Heart left ventricle (tissue), 13 donors: ENCODE measurements at regions not wholly inside any gene's neighbourhood (a gene's known extent, or its start where the extent isn't known, plus 50 kb on each side); places are given as distances from the start of the nearest gene placed in this dataset.

ENCODE experiments used
- CTCF ChIP-seq, 12 donors: fragments of 200-600 bp; sonication (generic) in 4 of 12; IDR thresholded peaks; one replicate each; pipeline versions ENCODE4 v1.5.0 to v1.8.0; 2018 to 2022; ENCODE audit warnings: antibody characterized with exemption in 12 of 12, mild to moderate bottlenecking in 5 of 12
- POLR2A ChIP-seq, 2 donors: fragments of 450-650 bp; IDR thresholded peaks; one replicate each; pipeline ENCODE4 v1.6.1; 2017; ENCODE audit warnings: antibody characterized with exemption in 2 of 2, mild to moderate bottlenecking in 2 of 2, moderate library complexity in 2 of 2
- donor health status: ischemic (EF 13 %, LVEDD 7.1; RV severe dilation, severe dysfunction).
- donor health status: DM: no; HTN: yes; CAD: no.
- donor health status: DM: no; HTN: no; CAD: no.
- donor health status: ischemic (EF 25% LVEDD 6.9; RV normal size, moderate dysfunction).
- donor health status: ischemic (EF 25% LVEDD 5.7; RV mildly dilated, moderate dysfunction).
- donor health status: ischemic (EF 35%, LVEDD 5.7; RV mildly dilated, moderate dysfunction).
- donor health status: nonischemic (EF 11% LVEDD 7.7; RV severe dilation, severe dysfunction).
- donor health status: DM: yes; HTN: yes; CAD: no.
- donor health status: PGD.
- donor health status: ischemic (EF 29% LVEDD 5.4; RV normal size, mild dysfunction).
- donor health status: nonischemic (EF 23%, LVEDD 6.1; RV moderate dilation, normal function).

- no peak for TF ChIP-seq POLR2A (IDR thresholded peaks at IDR 0.05)
- no peak for TF ChIP-seq CTCF (IDR thresholded peaks at IDR 0.05)
Observed at GRCh38 chr7:24341691-24342413, 57.9 kb downstream of the NPY start.
